ENCODE measurements at regions not wholly inside any gene's neighbourhood (a gene's known extent, or its start where the extent isn't known, plus 50 kb on each side); places are given as distances from the start of the nearest gene placed in this dataset.

- no peak for DNase-seq (ENCODE audit: low read depth)
- Histone ChIP-seq H3K4me3 (ENCODE audit: low read depth, low read length) (no peak overlapping the region), H3K27me3 (ENCODE audit: control insufficient read depth, insufficient read depth, low read length) (no peaks in the 10 kb centered on the region), H3K36me3 (ENCODE audit: control insufficient read depth, insufficient read depth, low read length) (no peaks in the 10 kb centered on the region)
- FAIRE-seq, result no peak
- no peak for TF ChIP-seq CTCF (IDR thresholded peaks at IDR 0.05; ENCODE audit: insufficient read depth, low read length, severe bottlenecking)
Measured at GRCh38 chr5:96569770-96570169, 92.4 kb upstream of the CAST start.

- Histone ChIP-seq H3K36me3 (ENCODE audit: control insufficient read depth, insufficient read depth, low read length) (no peaks in the 10 kb centered on the region), H3K4me3 (ENCODE audit: low read depth, low read length) (no peak overlapping the region), H3K27me3 (ENCODE audit: control insufficient read depth, insufficient read depth, low read length) (no peaks in the 10 kb centered on the region)
- TF ChIP-seq CTCF (IDR thresholded peaks at IDR 0.05; ENCODE audit: insufficient read depth, low read length, severe bottlenecking), result no peak
- DNase-seq (ENCODE audit: low read depth) (peak; percentile 97), FAIRE-seq (peak; percentile 90)
Measured at GRCh38 chr5:96572864-96573512, 89.2 kb upstream of the CAST start.

GRCh38 chr5:96573513-96573894 is 88.7 kb upstream of the CAST start:
- no peak for TF ChIP-seq CTCF (IDR thresholded peaks at IDR 0.05; ENCODE audit: insufficient read depth, low read length, severe bottlenecking)
- Histone ChIP-seq H3K4me3 (ENCODE audit: low read depth, low read length) (no peak overlapping the region), H3K27me3 (ENCODE audit: control insufficient read depth, insufficient read depth, low read length) (no peaks in the 10 kb centered on the region), H3K36me3 (ENCODE audit: control insufficient read depth, insufficient read depth, low read length) (no peaks in the 10 kb centered on the region)
- FAIRE-seq, result no peak
- DNase-seq (ENCODE audit: low read depth), result no peak

- FAIRE-seq, result no peak
- no peak for DNase-seq (ENCODE audit: low read depth)
- TF ChIP-seq CTCF (IDR thresholded peaks at IDR 0.05; ENCODE audit: insufficient read depth, low read length, severe bottlenecking), result no peak
- Histone ChIP-seq H3K4me3 (ENCODE audit: low read depth, low read length) (no peak overlapping the region), H3K36me3 (ENCODE audit: control insufficient read depth, insufficient read depth, low read length) (no peaks in the 10 kb centered on the region), H3K27me3 (ENCODE audit: control insufficient read depth, insufficient read depth, low read length) (no peaks in the 10 kb centered on the region)
Measured at GRCh38 chr5:96576876-96577275, 85.3 kb upstream of the CAST start.

- TF ChIP-seq CTCF (IDR thresholded peaks at IDR 0.05; ENCODE audit: insufficient read depth, low read length, severe bottlenecking), result no peak
- Histone ChIP-seq H3K4me3 (ENCODE audit: low read depth, low read length) (no peak overlapping the region), H3K27me3 (ENCODE audit: control insufficient read depth, insufficient read depth, low read length) (no peaks in the 10 kb centered on the region), H3K36me3 (ENCODE audit: control insufficient read depth, insufficient read depth, low read length) (no peaks in the 10 kb centered on the region)
- FAIRE-seq, result no peak
- DNase-seq (ENCODE audit: low read depth), result peak; percentile 58
Measured at GRCh38 chr5:96577909-96578308, 84.3 kb upstream of the CAST start.

GRCh38 chr5:96579711-96580110 is 82.5 kb upstream of the CAST start:
- DNase-seq (ENCODE audit: low read depth) (no peak), FAIRE-seq (no peak)
- H3K4me3 ChIP-seq (ENCODE audit: low read depth, low read length), result no peak overlapping the region
- TF ChIP-seq CTCF (IDR thresholded peaks at IDR 0.05; ENCODE audit: insufficient read depth, low read length, severe bottlenecking), result no peak
- no peaks in the 10 kb centered on the region for H3K36me3 ChIP-seq (ENCODE audit: control insufficient read depth, insufficient read depth, low read length)
- no peaks in the 10 kb centered on the region for H3K27me3 ChIP-seq (ENCODE audit: control insufficient read depth, insufficient read depth, low read length)

Data from bronchial epithelial cell (primary cell).